HepG2 (cell line): ENCODE measurements at regions not wholly inside any gene's neighbourhood (a gene's known extent, or its start where the extent isn't known, plus 50 kb on each side); places are given as distances from the start of the nearest gene placed in this dataset.

Experiments used
- ATAC-seq: fragments of 200-7000 bp; cut with Tn5 transposase; 3 replicates; pipeline ENCODE4 v1.9.1; 2020; ENCODE audit warnings: mild to moderate bottlenecking, moderate library complexity
- BruUV-seq: library from RNA; stranded (reverse); fragments of 400-500 nt; replicated peaks from 2 replicates; lab custom pipeline; 2021; lab: Mats Ljungman, UMichigan
- CTCF ChIA-PET: fragments of 300-600 bp; formaldehyde crosslinking; extraction: SDS; loops from one replicate; lab custom pipeline; 2021; ENCODE audit warnings: low total read pairs, inconsistent platforms, low intra/inter-chr PET ratio; lab: Yijun Ruan, JAX
- POLR2A ChIA-PET: fragments of 350-600 bp; sonication (Branson Sonifier 250); formaldehyde crosslinking; loops from one replicate; lab custom pipeline; 2020; ENCODE audit warnings: antibody characterized with exemption, inconsistent platforms; lab: Yijun Ruan, JAX
- DNase-seq: peaks from one replicate; pipeline ENCODE4 v3.0.0-alpha.2; 2015; ENCODE audit warnings: low spot score
- FAIRE-seq: peaks from 3 replicates; lab custom pipeline; 2011; peaks lifted over from hg19 to GRCh38; lab: Jason Lieb, UNC
- H2AFZ ChIP-seq: one replicate; pipeline ENCODE4 v1.6.1; 2011; ENCODE audit warnings: low read length, inconsistent platforms
- H3K27ac ChIP-seq: fragments of 300-600 bp; 3 replicates; pipeline ENCODE4 v1.8.0; 2011; ENCODE audit warnings: mixed run types, mild to moderate bottlenecking, mixed read lengths, low read length, inconsistent platforms; ENCODE audit not compliant: insufficient read depth; ENCODE audit errors: extremely low read length
- H3K27me3 ChIP-seq, 2 experiments: fragments of 200-600 bp in 1 of 2; 2 replicates in 1 of 2; 3 replicates in 1 of 2; pipeline versions ENCODE4 v1.6.0 to v1.8.0; 2011; ENCODE audit warnings: low read length in 2 of 2, mild to moderate bottlenecking in 2 of 2, moderate library complexity in 2 of 2, inconsistent platforms in 1 of 2; ENCODE audit not compliant: insufficient read depth in 2 of 2, control insufficient read depth in 1 of 2
- H3K36me3 ChIP-seq, 2 experiments: fragments of 200-600 bp in 1 of 2; replicated peaks in 1 of 2; 2 replicates in 1 of 2; 3 replicates in 1 of 2; pipeline versions ENCODE4 v1.5.1 to v1.8.0; 2011; ENCODE audit warnings: low read length in 2 of 2, inconsistent platforms in 1 of 2; ENCODE audit not compliant: insufficient read depth in 2 of 2, control insufficient read depth in 1 of 2
- H3K4me1 ChIP-seq: 2 replicates; pipeline ENCODE4 v1.5.1; 2012; ENCODE audit warnings: low read length, inconsistent platforms; ENCODE audit not compliant: insufficient read depth
- H3K4me2 ChIP-seq: 2 replicates; pipeline ENCODE4 v1.6.0; 2011; ENCODE audit warnings: low read depth, low read length, inconsistent platforms
- H3K4me3 ChIP-seq, 3 experiments: fragments of 200-600 bp in 1 of 3; sonication (generic), shearing (Covaris generic) in 1 of 3; replicated peaks in 1 of 3; 2 replicates each; pipeline ENCODE4 v1.5.1; 2011 to 2016; ENCODE audit warnings: low read length in 3 of 3, inconsistent platforms in 2 of 3, low read depth in 2 of 3, mild to moderate bottlenecking in 2 of 3, control low read depth in 1 of 3, mixed read lengths in 1 of 3; ENCODE audit not compliant: insufficient read depth in 1 of 3
- H3K79me2 ChIP-seq: one replicate; pipeline ENCODE4 v1.6.1; 2011; ENCODE audit warnings: low read length, inconsistent platforms; ENCODE audit not compliant: insufficient read depth
- H3K9ac ChIP-seq: 2 replicates; pipeline ENCODE4 v1.6.0; 2011; ENCODE audit warnings: mild to moderate bottlenecking, low read depth, low read length, inconsistent platforms; ENCODE audit not compliant: insufficient read depth
- H3K9me3 ChIP-seq: 2 replicates; pipeline ENCODE4 v1.5.1; 2012; ENCODE audit warnings: mild to moderate bottlenecking, low read length
- H4K20me1 ChIP-seq: 2 replicates; pipeline ENCODE4 v1.6.0; 2011; ENCODE audit warnings: inconsistent platforms, mild to moderate bottlenecking, low read length, moderate library complexity; ENCODE audit not compliant: insufficient read depth
- CERS6 ChIP-seq: sonication (generic); formaldehyde crosslinking; IDR thresholded peaks from 2 replicates; pipeline ENCODE4 v1.5.0; 2020; ENCODE audit warnings: missing genetic modification reagents
- DDIT3 ChIP-seq: sonication (generic); formaldehyde crosslinking; IDR thresholded peaks from 2 replicates; pipeline ENCODE4 v1.4.0; 2020; ENCODE audit warnings: mild to moderate bottlenecking, missing genetic modification reagents
- HIC2 ChIP-seq: sonication (generic); formaldehyde crosslinking; IDR thresholded peaks from 2 replicates; pipeline ENCODE4 v1.9.0; 2022; ENCODE audit warnings: low read depth, missing genetic modification reagents
- HMGA1 ChIP-seq: sonication (generic); formaldehyde crosslinking; conservative IDR thresholded peaks from 2 replicates; pipeline ENCODE4 v1.4.0; 2020; ENCODE audit warnings: missing genetic modification reagents
- NFATC3 ChIP-seq: sonication (generic); formaldehyde crosslinking; IDR thresholded peaks from 2 replicates; pipeline ENCODE4 v1.5.1; 2020; ENCODE audit warnings: mild to moderate bottlenecking, missing genetic modification reagents
- PHF20 ChIP-seq: sonication (generic); formaldehyde crosslinking; IDR thresholded peaks from 2 replicates; pipeline ENCODE4 v1.5.0; 2020; ENCODE audit warnings: mild to moderate bottlenecking, missing genetic modification reagents
- RNF2 ChIP-seq: fragments of 450-650 bp; conservative IDR thresholded peaks from 2 replicates; pipeline ENCODE4 v1.6.1; 2016; ENCODE audit warnings: low read depth
- SIN3B ChIP-seq: fragments of 150-350 bp; IDR thresholded peaks from 2 replicates; pipeline ENCODE4 v1.6.1; 2014; ENCODE audit warnings: low read length
- SKI ChIP-seq: fragments of 450-650 bp; IDR thresholded peaks from one replicate; pipeline ENCODE4 v1.6.1; 2018; ENCODE audit warnings: mild to moderate bottlenecking; ENCODE audit not compliant: partially characterized antibody
- SKIL ChIP-seq: sonication (generic); formaldehyde crosslinking; IDR thresholded peaks from 2 replicates; pipeline ENCODE4 v1.8.0; 2022; ENCODE audit warnings: missing genetic modification reagents, mild to moderate bottlenecking, moderate library complexity, borderline replicate concordance
- SMARCE1 ChIP-seq: fragments of 450-650 bp; IDR thresholded peaks from 2 replicates; pipeline ENCODE4 v1.6.1; 2017; ENCODE audit warnings: borderline replicate concordance
- SP1 ChIP-seq, 2 experiments: fragments of 450-650 bp in 1 of 2; sonication (generic) in 1 of 2; formaldehyde crosslinking in 1 of 2; IDR thresholded peaks; 2 replicates each; pipeline versions ENCODE4 v1.4.0 to v1.6.1; 2016 to 2020; ENCODE audit warnings: missing genetic modification reagents in 1 of 2
- ZBTB25 ChIP-seq: IDR thresholded peaks from 2 replicates; pipeline ENCODE4 v1.6.1; 2018; ENCODE audit warnings: missing genetic modification reagents
- ZBTB39 ChIP-seq: sonication (generic); formaldehyde crosslinking; IDR thresholded peaks from 2 replicates; pipeline ENCODE4 v1.5.0; 2020; ENCODE audit warnings: missing genetic modification reagents
- ZFP36L1 ChIP-seq: sonication (generic); formaldehyde crosslinking; IDR thresholded peaks from 2 replicates; pipeline ENCODE4 v1.8.0; 2022; ENCODE audit warnings: mild to moderate bottlenecking, missing genetic modification reagents, moderate library complexity
- ZNF552 ChIP-seq: sonication (generic); formaldehyde crosslinking; IDR thresholded peaks from 2 replicates; pipeline ENCODE4 v1.9.0; 2022; ENCODE audit warnings: missing genetic modification reagents, mild to moderate bottlenecking, borderline replicate concordance
- ZNF619 ChIP-seq: sonication (generic); formaldehyde crosslinking; IDR thresholded peaks from 2 replicates; pipeline ENCODE4 v1.4.0; 2020; ENCODE audit warnings: mild to moderate bottlenecking, missing genetic modification reagents
- ZNF772 ChIP-seq: sonication (generic); formaldehyde crosslinking; IDR thresholded peaks from 2 replicates; pipeline ENCODE4 v1.5.0; 2020; ENCODE audit warnings: mild to moderate bottlenecking, missing genetic modification reagents
- WGBS: methylation state at CpG from one replicate; pipeline ENCODE4 v1.1.6; 2017; ENCODE audit warnings: low lambda C conversion rate; 5-methylcytosine and 5-hydroxymethylcytosine counted together
- in situ Hi-C: cut with HindIII; loops from 2 replicates; pipeline ENCODE4 v1.10.0; 2017; ENCODE audit warnings: low pct_unique_long_range_greater_than_20kb; ENCODE audit not compliant: extremely low pct_ligation_motif_present
- intact Hi-C: fragments of 100-400 bp; cut with micrococcal nuclease; formaldehyde crosslinking; loops from one replicate; pipeline ENCODE4 v1.10.0; 2022; ENCODE audit not compliant: unreplicated experiment

GRCh38 chr12:59871779-59872178 lies 275.9 kb downstream of the SLC16A7 start:
- no peak overlapping the region for H2AFZ ChIP-seq
- CTCF ChIA-PET = no interaction called here
- in situ Hi-C loops = no loop called here

More at GRCh38 chr12:59871779-59872178, 275.9 kb downstream of the SLC16A7 start:
- Histone ChIP-seq H3K27me3 (no peaks in the 10 kb centered on the region; a peak in 1 of 5 replicates), H3K9ac (no peak overlapping the region), H3K4me3 (no peak overlapping the region), H3K36me3 (no peaks in the 10 kb centered on the region), H3K9me3 (peaks cover 24% of the 10 kb centered on the region), H3K4me2 (no peak overlapping the region), H4K20me1 (no peaks in the 10 kb centered on the region), H3K4me1 (no peaks in the 10 kb centered on the region), H3K79me2 (no peaks in the 10 kb centered on the region), H3K27ac (no peak overlapping the region)
- DNase-seq = no peak
- WGBS = 0% methylated on average over 1 of the region's 2 CpGs
- TF ChIP-seq ZBTB25 (CRISPR knock-in tag) (no peak), ZNF552 (no peak), SIN3B (no peak), SKI (no peak), ZNF772 (no peak), NFATC3 (no peak), CERS6 (CRISPR knock-in tag) (no peak), SKIL (no peak), RNF2 (no peak), SP1 (IDR thresholded peaks at IDR 0.05) (no peak), SP1 (CRISPR knock-in tag; IDR thresholded peaks at IDR 0.05) (no peak), DDIT3 (CRISPR knock-in tag) (no peak), ZNF619 (no peak), SMARCE1 (no peak), HMGA1 (CRISPR knock-in tag) (no peak), ZFP36L1 (CRISPR knock-in tag) (no peak), PHF20 (no peak), ZBTB39 (CRISPR knock-in tag) (no peak), HIC2 (CRISPR knock-in tag) (no peak)
- FAIRE-seq = no peak
- POLR2A ChIA-PET = no interaction called here
- intact Hi-C loops = no loop called here
- no TSS peak for BruUV-seq
- ATAC-seq = no peak
